LHCN-M2 (cell line): ENCODE measurements at regions not wholly inside any gene's neighbourhood (a gene's known extent, or its start where the extent isn't known, plus 50 kb on each side); places are given as distances from the start of the nearest gene placed in this dataset.

Experiments used
- DNase-seq: peaks from one replicate; pipeline ENCODE4 v3.0.0-alpha.2; 2012; ENCODE audit warnings: low read depth

DNA sequence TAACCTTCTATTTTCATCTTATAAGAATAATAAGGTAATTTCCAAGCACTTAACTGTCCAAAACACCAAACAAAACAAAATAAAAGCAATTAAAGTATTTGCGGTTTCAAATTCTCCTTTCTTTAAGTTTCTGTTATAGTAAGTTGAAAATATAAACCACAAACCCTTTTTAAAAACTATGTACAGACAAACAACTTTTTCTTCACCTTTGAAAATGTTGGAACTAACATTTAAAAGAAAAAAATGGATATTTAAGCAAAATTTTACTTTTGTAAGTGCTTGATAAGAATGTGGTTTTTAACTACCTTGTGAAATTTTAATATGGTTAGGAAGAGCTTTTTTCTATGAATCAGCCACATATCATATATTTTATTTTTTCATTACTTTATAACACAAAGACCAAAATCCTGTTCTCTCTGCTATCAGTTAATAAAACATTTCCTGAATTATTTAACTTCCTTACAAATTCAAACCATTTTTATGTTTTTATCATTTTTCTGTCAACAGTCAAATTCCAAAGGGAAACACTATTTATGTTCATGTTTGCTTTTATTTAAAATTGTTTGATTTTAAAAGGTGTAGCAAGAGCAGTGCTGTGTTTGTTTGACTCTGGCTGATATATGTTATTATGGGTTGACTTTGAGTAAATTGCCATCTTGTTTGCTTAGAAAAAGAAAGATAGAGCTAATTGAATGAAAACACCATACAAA, 554.1 kb upstream of the KLHL1 start:
- DNase-seq, result no peak

DNA sequence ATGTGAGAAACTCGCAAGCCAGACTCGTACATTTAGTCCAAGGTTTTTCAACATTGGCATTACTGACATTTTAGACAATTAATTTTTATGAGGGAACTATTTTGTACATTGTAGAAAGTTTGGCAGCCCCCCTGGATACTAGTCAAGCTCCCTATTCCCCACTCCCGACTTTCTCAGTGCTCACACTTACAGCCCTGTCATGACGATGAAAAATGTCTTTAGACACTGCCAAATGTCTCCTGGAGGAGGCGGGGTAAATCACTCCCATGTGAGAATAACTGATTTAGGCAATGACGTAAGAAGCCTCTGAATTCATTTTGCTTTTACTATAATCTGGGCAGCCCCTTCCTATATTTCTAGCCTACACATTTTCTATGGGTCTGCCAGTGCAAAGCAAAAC, 535.8 kb upstream of the KLHL1 start:
- DNase-seq, result no peak

DNA sequence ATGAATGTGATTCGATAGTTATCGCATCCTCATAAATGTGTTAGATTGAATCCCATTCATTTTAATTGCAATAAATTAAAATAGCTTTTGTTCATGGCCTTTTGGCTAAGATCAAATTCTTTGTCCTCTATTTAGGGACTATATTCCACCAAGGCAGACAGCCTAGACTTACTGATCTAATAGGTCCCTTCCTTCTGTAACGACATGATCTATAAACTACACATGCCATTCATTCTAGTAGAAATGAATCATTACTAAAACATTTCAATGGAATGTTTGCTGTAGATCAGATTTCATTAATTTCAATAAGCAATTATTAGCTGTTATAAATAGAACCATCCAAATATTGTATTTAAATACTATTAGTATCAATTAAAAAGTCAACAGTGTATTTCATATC, 526.6 kb upstream of the KLHL1 start:
- no peak for DNase-seq

DNA sequence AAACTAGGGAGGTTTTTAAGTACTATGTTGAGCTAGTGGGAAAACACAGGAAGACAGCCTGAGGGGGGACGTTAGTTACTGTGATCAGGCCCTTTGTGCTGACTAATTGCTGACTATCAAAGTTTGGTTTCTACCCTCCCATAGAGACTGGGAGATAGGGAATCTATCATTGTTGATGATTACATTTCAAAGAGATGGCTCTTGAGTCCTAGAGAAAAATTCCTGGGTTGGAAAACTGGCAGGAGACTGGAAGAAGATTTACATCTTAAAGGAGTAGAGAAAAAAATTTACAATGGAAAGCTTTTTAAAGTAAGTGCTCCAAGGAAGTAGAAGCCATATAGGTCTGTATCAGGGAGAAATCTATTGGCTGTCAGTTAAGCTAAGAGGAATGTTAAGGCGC, 522.0 kb upstream of the KLHL1 start:
- DNase-seq, result no peak

DNA sequence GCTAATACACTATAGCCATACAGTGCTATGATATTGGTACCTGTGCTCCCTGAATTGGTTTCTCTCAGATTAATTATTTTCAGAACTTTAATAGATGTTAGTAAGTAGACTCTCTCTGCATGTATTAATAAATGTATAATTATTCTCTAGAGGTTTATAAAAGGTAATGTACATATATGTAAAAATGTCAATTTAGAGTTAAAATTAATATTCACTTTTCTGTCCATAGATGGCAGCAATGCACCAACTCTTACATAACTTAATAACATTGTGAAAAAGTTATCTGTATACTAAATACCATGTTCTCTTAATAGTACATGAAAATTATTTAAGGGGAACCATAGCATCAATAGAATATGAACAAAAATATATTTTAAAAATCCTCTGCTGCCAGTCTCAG, 515.0 kb upstream of the KLHL1 start:
- DNase-seq, result peak; percentile 1

DNA sequence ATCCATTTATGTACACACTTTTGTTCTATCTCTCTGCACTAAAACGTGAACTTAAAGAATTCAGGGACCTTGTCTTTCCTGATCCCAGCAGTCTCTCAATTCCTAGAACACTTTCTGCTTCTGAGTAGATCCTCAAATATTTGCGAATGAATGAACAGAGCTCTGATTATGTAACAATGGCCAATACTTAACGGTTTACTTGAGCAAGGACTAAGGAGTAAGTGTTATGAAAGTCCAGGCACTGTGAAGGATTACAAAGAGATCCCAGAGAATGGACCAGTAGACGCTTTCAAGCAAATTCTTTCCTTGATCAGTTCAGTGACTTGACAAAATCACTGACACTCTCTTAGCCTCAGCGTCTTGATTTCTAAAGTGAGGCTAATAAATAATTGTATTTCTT, 514.5 kb upstream of the KLHL1 start:
- no peak for DNase-seq

DNA sequence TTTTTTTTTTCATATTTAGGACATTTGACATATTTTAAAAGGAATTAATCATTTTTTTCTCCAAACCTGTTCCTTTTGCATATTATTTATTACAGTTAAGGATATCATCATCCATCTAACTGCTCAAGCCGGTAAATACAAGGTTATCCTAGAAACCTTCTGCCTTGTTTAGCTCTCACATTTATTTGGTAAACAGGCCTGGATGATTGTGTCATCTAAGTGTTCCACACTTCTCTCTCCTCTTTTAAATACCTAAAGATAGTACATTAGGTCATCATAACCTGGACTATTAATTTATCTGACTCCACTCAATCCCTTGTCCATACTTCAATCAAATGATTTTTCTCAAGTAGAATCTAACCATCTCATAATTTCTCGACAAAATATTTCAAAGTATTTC, 511.7 kb upstream of the KLHL1 start:
- no peak for DNase-seq

DNA sequence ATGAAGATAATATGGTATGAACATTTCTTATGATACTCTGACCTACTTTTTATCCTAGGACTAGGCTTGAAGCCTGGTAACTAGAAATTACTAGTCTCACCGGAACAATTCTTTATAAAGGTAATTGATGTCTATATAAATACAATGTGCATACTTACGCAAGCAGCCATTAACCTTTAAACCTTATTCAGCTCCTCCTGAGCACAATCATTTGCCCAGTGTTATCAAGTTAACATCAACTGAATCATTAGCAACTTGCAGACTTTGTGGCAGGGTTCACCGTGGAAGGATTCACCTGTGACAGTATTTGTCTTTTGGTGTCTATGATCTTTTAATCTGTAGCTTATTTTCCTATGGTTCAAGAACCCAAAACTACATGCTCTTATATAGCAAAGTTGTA, 508.6 kb upstream of the KLHL1 start:
- DNase-seq, result no peak

DNA sequence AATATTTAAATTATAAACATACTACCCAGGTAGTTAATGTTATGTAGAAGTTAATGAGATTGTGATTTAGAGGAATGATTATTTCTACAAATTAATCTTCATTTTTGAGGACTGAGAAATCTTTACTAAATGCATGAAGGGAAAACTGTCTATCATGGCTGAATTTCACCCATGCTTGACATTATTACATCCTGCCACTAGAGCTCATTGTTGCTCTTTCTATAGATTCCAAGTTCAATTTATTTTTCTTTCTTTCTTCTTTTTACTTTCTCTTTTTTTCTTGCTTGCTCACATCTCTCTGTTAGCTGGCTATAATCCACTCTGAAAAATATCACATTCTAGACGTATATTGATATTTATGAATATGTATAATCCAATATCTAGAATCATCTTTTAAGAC, 505.0 kb upstream of the KLHL1 start:
- no peak for DNase-seq

DNA sequence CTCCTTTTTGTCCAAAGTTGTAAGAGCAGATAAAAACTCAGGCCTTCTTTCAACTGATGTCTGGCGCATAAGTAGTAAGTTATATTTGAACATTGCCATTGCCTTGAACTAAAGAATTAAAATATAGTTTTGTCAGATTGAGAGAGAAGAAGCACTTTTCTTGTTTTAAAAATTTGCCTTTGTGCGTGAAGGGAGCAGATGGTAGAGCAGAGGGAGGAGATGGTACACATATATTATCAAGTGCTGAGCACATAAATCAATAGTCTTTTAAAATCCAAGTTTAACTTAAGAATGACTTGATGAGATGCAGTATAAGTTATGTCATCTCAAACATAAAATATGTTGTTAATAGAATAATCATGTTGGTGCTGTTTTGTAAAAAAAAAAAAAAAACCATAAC, 504.6 kb upstream of the KLHL1 start:
- no peak for DNase-seq

DNA sequence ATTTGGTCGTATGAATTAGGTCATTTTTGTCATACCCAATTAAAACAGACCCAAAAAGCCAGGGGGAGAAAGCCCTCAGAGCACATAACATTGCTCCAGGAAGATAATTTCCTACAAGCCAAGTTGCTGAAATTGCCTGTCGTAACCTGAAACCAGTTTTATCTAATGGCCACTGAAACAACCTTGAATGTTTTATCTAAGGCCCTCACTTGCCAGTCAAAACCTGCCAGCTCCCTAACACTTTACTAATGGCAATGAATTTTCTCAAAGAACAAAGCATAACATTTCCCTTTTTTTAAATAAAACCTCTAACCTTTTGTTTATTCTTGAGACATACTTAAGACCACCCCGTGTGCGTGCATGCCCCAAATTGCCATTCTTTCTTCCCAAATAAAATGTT, 496.2 kb upstream of the KLHL1 start:
- DNase-seq, result no peak

DNA sequence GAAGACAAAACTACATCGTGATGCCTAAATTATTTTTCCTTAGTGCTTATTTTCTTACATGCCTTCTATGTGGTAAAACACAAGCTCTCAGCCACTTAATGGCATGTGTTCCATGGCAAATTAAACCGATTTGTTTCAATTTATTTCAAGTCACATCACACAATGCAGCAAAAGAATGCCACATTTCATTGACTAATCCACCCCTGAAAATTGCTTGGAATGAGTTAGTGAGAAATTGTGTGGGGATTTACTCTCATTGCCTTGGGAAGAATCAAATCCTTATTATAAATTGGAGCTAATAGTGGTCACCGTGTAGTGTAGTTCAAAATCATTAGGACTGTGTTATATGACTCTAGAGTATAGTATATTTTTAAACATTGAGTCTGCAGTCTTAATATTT, 485.5 kb upstream of the KLHL1 start:
- no peak for DNase-seq

DNA sequence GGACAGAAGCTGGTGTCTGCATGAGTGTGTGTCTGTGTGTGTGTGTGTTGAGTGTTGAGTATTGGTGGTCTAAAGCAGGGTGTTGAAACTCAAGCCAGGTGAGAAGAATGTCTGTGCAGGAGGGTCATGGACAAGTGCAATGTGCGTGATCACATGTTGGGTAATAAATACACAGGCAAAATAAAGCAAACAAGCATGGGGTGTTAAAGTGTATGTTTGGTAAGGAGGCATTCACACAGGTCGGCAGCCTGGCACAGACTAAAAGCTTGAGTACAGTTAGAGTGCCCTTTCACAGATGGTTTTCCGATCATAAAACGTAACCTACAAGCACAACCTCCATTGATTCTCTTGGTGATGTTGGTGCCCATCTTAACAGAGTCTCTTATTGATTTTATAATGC, 476.9 kb upstream of the KLHL1 start:
- DNase-seq, result no peak

DNA sequence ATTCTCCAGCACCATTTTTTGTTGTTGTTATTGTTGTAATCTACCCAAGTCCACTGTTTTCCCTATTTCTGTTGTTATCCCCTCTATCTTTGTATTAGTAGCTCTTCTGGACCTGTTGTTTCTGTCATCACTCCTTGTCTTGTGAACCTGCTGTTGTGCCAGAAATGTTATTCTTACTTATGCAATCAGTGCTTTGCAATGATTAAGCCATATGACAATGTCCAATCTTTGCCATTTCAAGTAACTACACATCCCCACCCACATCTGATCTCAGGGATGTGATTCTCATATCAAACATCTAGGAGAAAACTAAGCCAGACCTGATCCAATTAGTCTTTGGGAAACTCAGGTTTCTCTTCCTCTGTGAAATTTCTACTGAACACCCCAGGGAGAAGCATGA, 472.6 kb upstream of the KLHL1 start:
- no peak for DNase-seq

DNA sequence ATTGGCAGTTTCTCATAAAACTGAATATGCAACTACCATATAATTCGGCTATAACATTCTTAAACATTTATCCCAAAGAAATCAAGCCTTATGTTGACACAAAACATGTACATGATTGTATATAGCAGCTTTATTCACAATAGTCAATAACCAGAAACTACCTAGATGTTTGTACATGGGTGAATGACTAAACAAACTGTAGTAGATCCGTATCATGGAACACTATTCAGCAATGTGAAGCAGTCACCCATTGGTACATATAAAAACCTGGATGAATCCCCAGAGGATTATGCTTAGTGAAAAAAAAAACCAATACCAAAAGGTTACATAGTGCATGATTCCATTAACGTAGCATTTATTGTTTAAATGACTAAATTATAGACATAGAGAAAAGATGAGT, 471.7 kb upstream of the KLHL1 start:
- no peak for DNase-seq

DNA sequence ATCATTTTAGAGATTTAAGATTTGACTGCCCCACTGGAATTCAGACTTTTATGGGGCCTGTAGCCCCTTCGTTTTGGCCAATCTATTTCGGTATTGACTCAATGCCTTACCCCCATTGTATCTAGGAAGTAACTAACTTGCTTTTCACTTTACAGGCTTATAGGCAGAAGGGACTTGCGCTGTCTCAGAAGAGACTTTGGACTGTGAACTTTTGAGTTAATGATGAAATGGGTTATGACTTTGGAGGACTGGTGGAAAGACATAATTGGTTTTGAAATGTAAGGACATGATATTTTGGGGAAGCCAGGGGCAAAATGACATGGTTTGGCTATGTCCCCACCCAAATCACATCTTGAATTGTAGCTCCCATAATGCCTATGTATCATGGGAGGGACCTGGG, 463.0 kb upstream of the KLHL1 start:
- DNase-seq, result no peak

DNA sequence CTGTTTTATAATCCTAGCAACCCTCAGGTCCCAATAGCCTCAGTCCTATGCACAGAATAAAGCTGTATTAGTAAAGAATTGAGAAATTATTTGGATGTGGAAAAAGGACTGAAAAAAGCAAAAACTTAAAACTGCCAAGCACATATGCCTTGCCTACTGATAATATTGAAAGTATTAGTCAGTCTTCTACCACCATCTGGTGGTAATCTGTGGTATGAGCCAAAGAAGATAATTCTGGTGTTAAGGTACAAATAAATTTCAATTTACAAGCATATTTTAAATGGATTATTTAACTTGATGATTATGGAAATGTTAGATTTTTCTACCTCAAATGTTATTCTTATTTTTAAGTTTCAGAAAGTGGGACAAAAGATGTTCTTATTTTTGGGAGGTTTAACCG, 460.3 kb upstream of the KLHL1 start:
- peak; percentile 13 for DNase-seq

DNA sequence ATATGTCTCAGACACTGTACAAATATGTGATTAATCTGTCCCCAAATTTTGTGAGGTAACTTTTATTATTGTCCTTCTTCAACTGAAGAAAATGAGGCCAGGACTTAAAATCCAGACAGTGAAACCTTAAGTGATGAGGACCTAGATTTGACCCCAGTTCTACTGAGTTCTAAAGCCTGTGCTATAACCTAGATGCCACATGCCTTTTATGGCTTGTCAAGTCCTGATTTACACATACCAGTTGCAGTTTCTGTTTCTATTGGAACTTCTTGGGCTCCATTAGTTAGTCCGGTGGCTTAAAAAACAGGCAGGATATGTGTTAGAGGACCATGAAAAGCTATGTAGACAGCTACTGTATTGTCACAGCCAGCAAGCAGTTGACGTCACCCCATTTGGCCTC, 436.5 kb upstream of the KLHL1 start:
- no peak for DNase-seq

DNA sequence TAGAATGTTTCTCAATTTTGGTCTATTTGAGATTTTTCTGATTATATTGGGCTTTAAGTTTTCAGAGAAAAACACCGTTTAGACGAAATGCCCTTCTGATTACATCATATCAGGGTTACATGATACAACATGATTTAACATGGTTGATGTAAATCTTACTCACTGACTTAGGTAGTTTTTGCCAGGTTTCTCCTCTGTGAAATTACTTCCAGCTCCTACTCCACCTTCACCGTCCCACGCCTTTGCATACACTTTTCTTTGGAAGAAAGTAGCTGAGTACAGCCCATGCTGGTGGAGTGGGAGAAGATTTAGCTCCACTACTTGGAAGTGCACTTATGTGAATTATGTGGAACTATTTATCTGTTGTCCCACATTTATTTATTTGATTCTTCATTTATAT, 433.2 kb upstream of the KLHL1 start:
- DNase-seq, result no peak

DNA sequence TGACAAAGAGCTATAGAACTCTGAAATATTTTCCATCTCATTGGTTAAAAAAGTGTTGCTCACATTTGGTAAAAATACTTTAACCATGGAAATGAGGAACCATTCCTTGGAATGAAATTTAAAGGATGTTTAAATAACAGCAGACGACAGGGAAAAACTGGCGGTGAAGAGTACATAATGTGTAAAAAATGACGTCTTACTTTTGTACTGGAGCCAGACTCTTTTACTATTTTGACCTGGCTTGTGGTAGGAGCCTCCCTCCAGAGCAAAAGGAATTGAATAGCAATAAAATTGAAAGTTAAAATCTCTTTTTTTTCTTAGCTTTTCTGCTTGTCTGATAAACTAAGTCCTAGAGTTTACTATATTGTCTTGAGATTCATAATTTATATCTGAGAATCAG, 426.2 kb upstream of the KLHL1 start:
- no peak for DNase-seq

DNA sequence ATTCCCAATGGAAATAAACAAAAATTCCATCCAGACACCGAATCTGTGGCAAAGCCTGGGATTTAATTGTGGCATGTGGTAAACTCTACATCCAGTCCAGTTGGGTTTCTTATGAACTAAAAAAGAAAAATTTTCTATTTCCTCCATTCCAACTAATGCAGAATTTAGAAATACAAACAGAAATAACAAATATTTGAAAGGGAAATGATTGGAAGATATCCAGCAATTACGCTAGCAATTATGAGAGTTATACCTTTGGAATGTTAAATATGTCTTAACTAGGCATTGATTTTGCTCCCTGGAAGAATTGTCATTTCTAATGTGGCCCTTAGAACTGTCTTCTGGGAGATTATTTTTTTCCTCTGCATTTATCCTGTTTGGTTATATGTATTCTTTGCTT, 421.4 kb upstream of the KLHL1 start:
- no peak for DNase-seq

DNA sequence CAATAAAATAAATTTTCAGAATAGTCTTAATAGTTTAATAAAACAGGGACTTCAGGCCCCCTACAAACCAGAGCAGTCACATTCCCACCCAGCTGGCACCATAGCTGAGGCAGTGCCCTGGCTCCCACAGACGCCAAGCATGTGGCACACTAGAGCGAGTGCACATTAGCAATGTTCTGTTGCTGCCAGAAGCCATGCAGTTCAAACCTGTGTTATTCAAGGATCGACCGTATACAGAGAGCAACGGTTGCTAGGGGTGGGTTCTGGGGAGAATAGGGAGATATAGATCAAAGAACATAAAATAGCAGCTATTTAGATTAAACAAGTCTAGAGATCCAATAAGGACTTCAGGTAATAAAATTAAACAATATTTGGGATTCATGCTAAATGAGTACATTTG, 419.3 kb upstream of the KLHL1 start:
- no peak for DNase-seq

DNA sequence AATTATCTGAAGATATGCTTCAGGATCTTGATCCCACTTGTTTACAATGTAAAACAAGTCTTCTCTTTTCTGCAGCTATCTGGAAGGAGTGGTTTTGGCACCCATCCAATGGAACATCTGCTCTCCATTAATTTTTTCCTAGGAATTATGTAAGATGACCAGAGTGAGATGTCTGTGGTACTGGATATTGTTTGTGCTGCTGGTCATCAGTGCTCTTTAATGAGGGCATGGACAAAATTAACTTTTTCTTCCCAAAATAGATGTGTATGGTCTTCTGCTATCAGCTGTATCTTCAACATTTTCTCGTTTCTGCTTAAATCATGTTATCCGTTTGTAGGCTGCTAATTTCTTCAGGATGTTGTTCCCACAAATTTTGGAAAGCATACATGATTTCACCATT, 415.4 kb upstream of the KLHL1 start:
- peak; percentile 1 for DNase-seq

DNA sequence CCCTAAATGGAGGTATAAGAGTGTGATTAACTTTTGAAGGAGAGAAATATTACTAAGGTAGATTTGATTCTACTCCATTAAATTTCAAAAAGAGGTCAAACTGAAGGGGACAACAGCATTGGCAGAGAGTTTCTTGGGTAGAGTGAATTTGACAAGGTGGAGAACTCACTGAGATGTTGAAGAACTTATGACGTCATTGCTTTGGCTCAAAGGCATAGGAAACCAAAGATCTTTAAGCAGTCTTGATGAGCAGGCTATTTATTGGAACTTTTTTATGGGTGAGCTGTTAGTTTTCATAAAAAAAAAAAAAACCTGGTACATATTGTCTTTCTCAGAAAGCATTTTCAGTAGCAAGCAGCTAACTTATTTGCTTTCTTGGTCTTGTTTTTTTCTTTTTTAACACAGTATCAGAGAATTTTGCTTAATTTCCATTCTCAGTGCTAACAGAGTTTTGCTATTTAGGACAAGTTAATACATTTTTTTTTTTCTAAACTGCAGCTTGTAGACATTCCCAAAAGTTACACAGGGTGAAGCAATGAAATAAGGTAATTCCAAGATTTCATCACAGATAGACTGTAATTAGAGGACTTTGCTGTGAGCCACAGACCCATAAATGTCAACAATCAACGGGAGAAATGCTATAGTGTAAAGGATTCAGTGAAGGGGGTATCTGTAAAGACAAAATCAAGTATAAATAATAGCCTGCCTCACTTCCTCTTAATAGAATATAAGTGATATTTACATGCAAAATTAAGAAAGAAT, 412.2 kb upstream of the KLHL1 start:
- no peak for DNase-seq
